Endothelial cell of umbilical vein (primary cell): ENCODE measurements at regions not wholly inside any gene's neighbourhood (a gene's known extent, or its start where the extent isn't known, plus 50 kb on each side); places are given as distances from the start of the nearest gene placed in this dataset.

Experiments
- BruUV-seq: library from RNA; stranded (reverse); fragments of 400-500 nt; replicated peaks from 2 replicates; lab custom pipeline; 2021; lab: Mats Ljungman, UMichigan
- CTCF ChIA-PET: fragments of 300-600, 350-600 bp; sonication (Branson Sonifier 250); formaldehyde crosslinking; loops from one replicate; lab custom pipeline; 2021; ENCODE audit warnings: antibody characterized with exemption, inconsistent platforms; lab: Charles Lee
- POLR2A ChIA-PET: fragments of 300-600, 350-600 bp; sonication (Branson Sonifier 250); formaldehyde crosslinking; loops from one replicate; lab custom pipeline; 2021; ENCODE audit warnings: antibody characterized with exemption, inconsistent platforms; lab: Charles Lee
- DNase-seq: peaks from one replicate; pipeline ENCODE4 v3.0.0-alpha.2; 2011; ENCODE audit warnings: low read depth, low spot score
- FAIRE-seq: peaks from 2 replicates; lab custom pipeline; 2011; peaks lifted over from hg19 to GRCh38; lab: Jason Lieb, UNC
- H2AFZ ChIP-seq: 2 replicates; pipeline ENCODE4 v1.6.0; 2012; ENCODE audit warnings: low read depth, low read length, control low read depth, inconsistent platforms
- H3K27ac ChIP-seq: 2 replicates; pipeline ENCODE4 v1.5.1; 2011; ENCODE audit warnings: low read depth, mild to moderate bottlenecking, control low read depth, low read length, moderate library complexity; ENCODE audit not compliant: insufficient read depth
- H3K27me3 ChIP-seq, 2 experiments: 2 replicates each; pipeline versions ENCODE4 v1.6.0 to v1.6.1; 2011; ENCODE audit warnings: low read length in 2 of 2, mixed read lengths in 1 of 2; ENCODE audit not compliant: control insufficient read depth in 2 of 2, insufficient read depth in 2 of 2
- H3K36me3 ChIP-seq, 2 experiments: 2 replicates in 1 of 2; 3 replicates in 1 of 2; pipeline ENCODE4 v1.5.1; 2011; ENCODE audit warnings: low read length in 2 of 2, mild to moderate bottlenecking in 1 of 2, moderate library complexity in 1 of 2; ENCODE audit not compliant: control insufficient read depth in 2 of 2, insufficient read depth in 2 of 2; ENCODE audit errors: extremely low read depth in 1 of 2
- H3K4me1 ChIP-seq: 3 replicates; pipeline ENCODE4 v1.5.1; 2011; ENCODE audit warnings: mild to moderate bottlenecking, low read length; ENCODE audit not compliant: control insufficient read depth, insufficient read depth; ENCODE audit errors: extremely low read depth
- H3K4me2 ChIP-seq: 2 replicates; pipeline ENCODE4 v1.6.1; 2011; ENCODE audit warnings: low read length, control low read depth, mixed read lengths; ENCODE audit not compliant: insufficient read depth
- H3K4me3 ChIP-seq, 3 experiments: fragments of 200-600 bp in 1 of 3; sonication (generic), shearing (Covaris generic) in 1 of 3; replicated peaks in 1 of 3; 2 replicates each; pipeline ENCODE4 v1.5.1; 2011 to 2016; ENCODE audit warnings: control low read depth in 3 of 3, low read length in 3 of 3, mild to moderate bottlenecking in 2 of 3, inconsistent platforms in 1 of 3, low read depth in 1 of 3, moderate library complexity in 1 of 3; ENCODE audit not compliant: insufficient read depth in 1 of 3
- H3K79me2 ChIP-seq: 2 replicates; pipeline ENCODE4 v1.6.0; 2012; ENCODE audit warnings: low read length, inconsistent platforms; ENCODE audit not compliant: control insufficient read depth, insufficient read depth
- H3K9ac ChIP-seq: replicated peaks from 2 replicates; pipeline ENCODE3; 2011; ENCODE audit warnings: low read length, control low read depth; ENCODE audit not compliant: insufficient read depth; ENCODE audit errors: extremely low read depth
- H3K9me1 ChIP-seq: replicated peaks from 3 replicates; pipeline ENCODE4 v1.6.0; 2011; ENCODE audit warnings: mild to moderate bottlenecking, low read length; ENCODE audit not compliant: control insufficient read depth, insufficient read depth; ENCODE audit errors: extremely low read depth
- H3K9me3 ChIP-seq: replicated peaks from 2 replicates; pipeline ENCODE4 v1.5.1; 2012; ENCODE audit warnings: low read length, inconsistent platforms; ENCODE audit not compliant: control insufficient read depth, insufficient read depth
- H4K20me1 ChIP-seq: replicated peaks from 2 replicates; pipeline ENCODE3; 2011; ENCODE audit warnings: mild to moderate bottlenecking, low read length; ENCODE audit not compliant: control insufficient read depth, insufficient read depth; ENCODE audit errors: extremely low read depth
- CTCF ChIP-seq, 2 donors: IDR thresholded peaks; 1 replicate in 1 of 2; 2 replicates in 1 of 2; pipeline ENCODE4 v1.5.1; 2011; ENCODE audit warnings: low read length in 2 of 2, mild to moderate bottlenecking in 2 of 2, moderate library complexity in 2 of 2, control low read depth in 1 of 2, inconsistent platforms in 1 of 2, low read depth in 1 of 2; ENCODE audit not compliant: insufficient read depth in 1 of 2; ENCODE audit errors: extremely low read depth in 1 of 2
- EZH2 ChIP-seq: IDR thresholded peaks from 2 replicates; pipeline ENCODE4 v1.6.1; 2012; ENCODE audit warnings: borderline replicate concordance, low read depth, mild to moderate bottlenecking, moderate library complexity, low read length, inconsistent platforms; ENCODE audit not compliant: severe bottlenecking
- FOS ChIP-seq: IDR thresholded peaks from 2 replicates; pipeline ENCODE4 v1.6.1; 2011; ENCODE audit warnings: mild to moderate bottlenecking, low read length, moderate library complexity, borderline replicate concordance; ENCODE audit not compliant: insufficient read depth
- GATA2 ChIP-seq: IDR thresholded peaks from 2 replicates; pipeline ENCODE4 v1.7.0; 2011; ENCODE audit warnings: low read depth, mild to moderate bottlenecking, moderate library complexity, mixed read lengths, low read length; ENCODE audit not compliant: insufficient read length, insufficient read depth
- JUN ChIP-seq: IDR thresholded peaks from 2 replicates; pipeline ENCODE4 v1.6.1; 2011; ENCODE audit warnings: borderline replicate concordance, low read depth; ENCODE audit not compliant: insufficient read length, insufficient read depth
- MYC ChIP-seq: IDR thresholded peaks from one replicate; pipeline ENCODE4 v1.6.1; 2011; ENCODE audit warnings: mild to moderate bottlenecking, low read depth, low read length
- POLR2A ChIP-seq: IDR thresholded peaks from 2 replicates; pipeline ENCODE4 v1.6.1; 2012; ENCODE audit warnings: low read depth, mild to moderate bottlenecking, control low read depth, low read length
- POLR2AphosphoS5 ChIP-seq: IDR thresholded peaks from 2 replicates; pipeline ENCODE4 v1.6.1; 2012; ENCODE audit warnings: low read depth, mild to moderate bottlenecking, control low read depth, low read length, moderate library complexity; ENCODE audit not compliant: insufficient read depth
- dilution Hi-C: fragments of 300-500 bp; cut with MboI; formaldehyde crosslinking; loops from one replicate; pipeline ENCODE4 v1.15.0; 2019; ENCODE audit warnings: low sequenced_read_pairs; ENCODE audit not compliant: extremely low pct_ligation_motif_present
- intact Hi-C: fragments of 100-400 bp; cut with micrococcal nuclease; formaldehyde crosslinking; loops from one replicate; pipeline ENCODE4 v1.10.0; 2022
- TF ChIP-seq, protein P1 (sequence below): IDR thresholded peaks from 2 replicates; pipeline ENCODE4 v1.6.1; 2011; ENCODE audit not compliant: insufficient read depth, insufficient read length

GRCh38 chr12:84692071-84692470 is 220.5 kb downstream of the SLC6A15 start:
- DNase-seq (no peak), FAIRE-seq (no peak)
- Histone ChIP-seq H3K79me2 (no peaks in the 10 kb centered on the region), H3K9me1 (no peaks in the 10 kb centered on the region), H3K4me2 (no peak overlapping the region), H3K4me1 (no peaks in the 10 kb centered on the region), H3K27me3 (no peaks in the 10 kb centered on the region), H3K27ac (no peak overlapping the region), H3K4me3 (no peak overlapping the region), H4K20me1 (no peaks in the 10 kb centered on the region), H2AFZ (no peak overlapping the region), H3K36me3 (no peaks in the 10 kb centered on the region), H3K9me3 (no peaks in the 10 kb centered on the region), H3K9ac (no peak overlapping the region)
- no TSS peak for BruUV-seq
- TF ChIP-seq CTCF (IDR thresholded peaks at IDR 0.05; ENCODE audit: extremely low read depth in 1 of 2, insufficient read depth in 1 of 2, low read depth in 1 of 2, low read length in 2 of 2): no peak
- TF ChIP-seq POLR2AphosphoS5: no peak
- TF ChIP-seq MYC: no peak
- TF ChIP-seq FOS: no peak
- no peak for TF ChIP-seq GATA2
- TF ChIP-seq POLR2A: no peak
- no peak for TF ChIP-seq JUN
- TF ChIP-seq EZH2: no peak
- TF ChIP-seq, protein P1, sequence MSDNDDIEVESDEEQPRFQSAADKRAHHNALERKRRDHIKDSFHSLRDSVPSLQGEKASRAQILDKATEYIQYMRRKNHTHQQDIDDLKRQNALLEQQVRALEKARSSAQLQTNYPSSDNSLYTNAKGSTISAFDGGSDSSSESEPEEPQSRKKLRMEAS: no peak
- intact Hi-C loops: no loop called here
- dilution Hi-C loops: no loop called here
- POLR2A ChIA-PET: no interaction called here
- CTCF ChIA-PET: no interaction called here
